Ovary (tissue), 7 donors: ENCODE measurements at regions not wholly inside any gene's neighbourhood (a gene's known extent, or its start where the extent isn't known, plus 50 kb on each side); places are given as distances from the start of the nearest gene placed in this dataset.
"Not testable (repeated sequence)": the region's sequence is repeated elsewhere in the genome, so short reads cannot be mapped to it uniquely, and the experiment has no call there.

ENCODE experiments used
- DNase-seq, 5 donors: peaks; one replicate each; pipeline ENCODE4 v3.0.0-alpha.2; 2019 to 2020
- H3K27ac ChIP-seq, 2 donors: fragments of 200-600 bp; one replicate each; pipeline versions ENCODE4 v1.5.1 to v1.8.0; 2019 to 2022
- H3K27me3 ChIP-seq: fragments of 200-600 bp; one replicate; pipeline ENCODE4 v1.8.0; 2022
- H3K36me3 ChIP-seq: fragments of 200-600 bp; sonication (generic); one replicate; pipeline ENCODE4 v1.5.1; 2019
- H3K4me1 ChIP-seq: one replicate; pipeline ENCODE4 v1.8.1; 2013; ENCODE audit warnings: mild to moderate bottlenecking, moderate library complexity; ENCODE audit not compliant: insufficient read depth
- H3K4me3 ChIP-seq: fragments of 200-600 bp; sonication (generic); one replicate; pipeline ENCODE4 v1.5.1; 2017
- H3K9me3 ChIP-seq, 2 donors: fragments of 200-600 bp in 1 of 2; sonication (generic) in 1 of 2; one replicate each; pipeline versions ENCODE4 v1.5.1 to v1.8.1; 2013 to 2019; ENCODE audit warnings: mild to moderate bottlenecking in 1 of 2, moderate library complexity in 1 of 2
- EP300 ChIP-seq: sonication (generic); formaldehyde crosslinking; IDR thresholded peaks from one replicate; pipeline ENCODE4 v1.6.1; 2017; ENCODE audit warnings: antibody characterized with exemption
- POLR2A ChIP-seq: fragments of 450-650 bp; IDR thresholded peaks from one replicate; pipeline ENCODE4 v1.6.1; 2017; ENCODE audit warnings: antibody characterized with exemption, mild to moderate bottlenecking, moderate library complexity
- WGBS, 3 donors: extraction: QIAGEN DNeasy Blood & Tissue Kit in 1 of 3; methylation state at CpG; one replicate each; pipeline versions ENCODE4 v1.1.5 to v1.1.7; 2013 to 2017; 5-methylcytosine and 5-hydroxymethylcytosine counted together
- intact Hi-C, 4 donors: fragments of 100-400 bp; cut with DNase I; formaldehyde crosslinking; loops; one replicate each; pipeline versions ENCODE4 v1.11.0 to v1.15.1; 2022 to 2023
- TF ChIP-seq, protein P1 (sequence below), 3 donors: fragments of 450-650 bp in 2 of 3; fragments of 200-600 bp in 1 of 3; IDR thresholded peaks; one replicate each; pipeline versions ENCODE4 v1.5.1 to v1.8.0; 2016 to 2022; ENCODE audit warnings: antibody characterized with exemption in 3 of 3, mild to moderate bottlenecking in 1 of 3
- donor health status: DM: no; HTN: no; CAD: no; lungs with moderate emphysema.
- donor health status: DM: no; HTN: no; CAD: no.
- donor health status: Bipolar disorder and iron deficiency.
- donor health status: DM: no; HTN: no; CAD: no.
- donor health status: DM: yes; HTN: yes; CAD: no.

DNA sequence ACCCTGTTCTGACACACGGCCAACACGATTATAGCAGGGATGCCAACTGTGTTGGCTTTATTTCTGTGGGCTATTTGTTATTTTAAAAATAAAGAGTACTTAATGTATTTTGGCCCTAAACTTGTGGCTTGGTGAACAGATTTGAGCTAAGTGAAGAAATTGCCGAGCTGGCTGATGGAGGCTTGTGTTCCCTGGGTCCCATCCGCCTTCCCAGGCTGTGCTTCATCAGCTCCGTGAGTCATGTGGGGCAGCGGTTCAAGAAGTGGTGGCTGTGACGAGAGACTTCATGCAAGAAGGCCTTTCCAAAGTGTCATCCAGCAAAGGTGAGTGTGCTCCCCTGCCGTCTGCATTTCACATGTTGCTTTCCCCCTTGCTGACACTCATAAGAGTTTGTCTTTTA is 73.6 kb upstream of the NCK2 start:
- 52 to 59% (median 59%) methylated on average over 8 of the region's 8 CpGs for WGBS, 3 donors
- H3K36me3 ChIP-seq: no peaks in the 10 kb centered on the region
- DNase-seq: peak in 2 of 5 donors; percentile 25 to 40
- H3K27me3 ChIP-seq: no peaks in the 10 kb centered on the region
- H3K4me3 ChIP-seq: no peak overlapping the region
- no peaks in the 10 kb centered on the region for H3K9me3 ChIP-seq
- TF ChIP-seq, protein P1, sequence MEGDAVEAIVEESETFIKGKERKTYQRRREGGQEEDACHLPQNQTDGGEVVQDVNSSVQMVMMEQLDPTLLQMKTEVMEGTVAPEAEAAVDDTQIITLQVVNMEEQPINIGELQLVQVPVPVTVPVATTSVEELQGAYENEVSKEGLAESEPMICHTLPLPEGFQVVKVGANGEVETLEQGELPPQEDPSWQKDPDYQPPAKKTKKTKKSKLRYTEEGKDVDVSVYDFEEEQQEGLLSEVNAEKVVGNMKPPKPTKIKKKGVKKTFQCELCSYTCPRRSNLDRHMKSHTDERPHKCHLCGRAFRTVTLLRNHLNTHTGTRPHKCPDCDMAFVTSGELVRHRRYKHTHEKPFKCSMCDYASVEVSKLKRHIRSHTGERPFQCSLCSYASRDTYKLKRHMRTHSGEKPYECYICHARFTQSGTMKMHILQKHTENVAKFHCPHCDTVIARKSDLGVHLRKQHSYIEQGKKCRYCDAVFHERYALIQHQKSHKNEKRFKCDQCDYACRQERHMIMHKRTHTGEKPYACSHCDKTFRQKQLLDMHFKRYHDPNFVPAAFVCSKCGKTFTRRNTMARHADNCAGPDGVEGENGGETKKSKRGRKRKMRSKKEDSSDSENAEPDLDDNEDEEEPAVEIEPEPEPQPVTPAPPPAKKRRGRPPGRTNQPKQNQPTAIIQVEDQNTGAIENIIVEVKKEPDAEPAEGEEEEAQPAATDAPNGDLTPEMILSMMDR (IDR thresholded peaks at IDR 0.05): no peak
- no peak for TF ChIP-seq POLR2A
- no peak for TF ChIP-seq EP300
- intact Hi-C loops: no loop called here
- no peaks in the 10 kb centered on the region for H3K4me1 ChIP-seq
- no peak overlapping the region for H3K27ac ChIP-seq

DNA sequence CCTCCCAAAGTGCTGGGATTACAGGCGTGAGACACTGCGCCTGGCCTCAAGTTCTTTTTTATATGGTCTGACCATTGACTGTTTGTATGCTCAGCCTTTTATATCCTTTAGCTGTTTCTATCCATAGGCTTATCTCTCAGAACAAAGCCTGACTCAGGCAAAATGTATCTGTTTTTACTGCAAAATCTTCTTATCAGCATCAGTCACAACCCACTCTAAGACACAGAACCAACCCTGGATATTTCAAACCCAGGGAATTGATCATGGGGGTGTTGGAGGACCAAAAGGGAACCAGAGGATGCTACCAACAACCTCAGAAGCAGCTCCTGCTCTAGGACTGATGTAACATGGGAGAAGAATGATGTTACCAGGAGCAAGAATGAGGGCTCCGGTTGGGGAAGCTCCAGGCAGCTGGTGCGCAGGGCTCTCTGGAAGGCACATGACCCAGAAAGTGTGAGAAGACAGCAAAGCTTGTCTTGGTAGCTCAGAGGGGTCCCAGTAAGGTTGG is 75.3 kb upstream of the NCK2 start:
- no peaks in the 10 kb centered on the region for H3K4me1 ChIP-seq
- WGBS, 3 donors: 90 to 95% (median 91%) methylated on average over 4 of the region's 4 CpGs
- H3K27ac ChIP-seq: no peak overlapping the region
- H3K9me3 ChIP-seq: no peaks in the 10 kb centered on the region
- no peaks in the 10 kb centered on the region for H3K36me3 ChIP-seq
- no peak for DNase-seq
- TF ChIP-seq EP300: no peak
- TF ChIP-seq, protein P1 (IDR thresholded peaks at IDR 0.05): no peak
- no peak for TF ChIP-seq POLR2A
- no peak overlapping the region for H3K4me3 ChIP-seq
- intact Hi-C loops: loop anchor here in 1 of 4 donors (5.0 kb wide), 1 partner anchor 913 kb away; no protein-coding TSS in a partner anchor
- H3K27me3 ChIP-seq: no peaks in the 10 kb centered on the region

DNA sequence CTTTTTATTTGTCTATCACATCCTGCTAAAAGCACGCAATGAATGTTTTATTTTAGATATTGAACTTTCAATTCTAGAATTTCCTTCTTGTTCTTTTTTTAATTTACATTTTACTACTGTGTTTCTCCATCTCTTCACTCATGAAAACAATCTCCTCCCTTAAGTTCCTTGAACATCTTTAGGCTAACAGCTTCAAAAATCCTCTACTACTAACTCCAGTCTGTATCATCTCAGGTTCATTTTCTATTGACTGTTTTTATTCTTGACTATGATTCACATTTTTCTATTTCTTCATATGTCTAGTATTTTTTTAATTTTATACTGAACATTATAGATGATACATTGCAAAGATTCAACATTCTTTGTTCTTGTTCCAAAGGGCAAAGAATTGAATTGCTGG is 79.2 kb upstream of the NCK2 start:
- intact Hi-C loops: loop anchor here in 1 of 4 donors (5.0 kb wide), 1 partner anchor 917 kb away; no protein-coding TSS in a partner anchor
- TF ChIP-seq, protein P1 (IDR thresholded peaks at IDR 0.05): no peak
- TF ChIP-seq EP300 (no peak), POLR2A (no peak)
- Histone ChIP-seq H3K9me3 (no peaks in the 10 kb centered on the region), H3K4me1 (no peaks in the 10 kb centered on the region), H3K4me3 (no peak overlapping the region), H3K27me3 (peaks cover 2% of the 10 kb centered on the region), H3K27ac (no peak overlapping the region), H3K36me3 (no peaks in the 10 kb centered on the region)
- 96 to 100% (median 97%) methylated on average over 1 of the region's 1 CpG for WGBS, 3 donors
- DNase-seq: no peak

DNA sequence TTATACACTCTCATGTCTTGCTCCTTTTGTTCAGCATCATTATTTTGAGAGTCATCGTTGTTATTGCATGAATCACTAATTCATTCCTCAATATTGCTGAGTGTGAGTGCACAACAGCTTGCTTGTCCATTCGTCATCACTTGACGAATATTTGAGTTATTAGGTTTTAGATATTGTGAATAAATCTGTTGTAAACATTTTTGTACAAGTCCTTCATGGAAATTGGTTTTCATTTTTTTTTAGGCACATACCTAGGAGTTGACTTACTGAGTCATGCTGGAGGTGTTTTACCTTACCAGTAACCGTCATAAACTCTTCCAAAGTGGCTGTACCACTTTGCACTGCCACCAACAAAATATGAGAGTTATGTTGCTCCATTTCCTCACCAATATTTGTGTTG is 84.2 kb upstream of the NCK2 start:
- no peak overlapping the region for H3K27ac ChIP-seq
- DNase-seq: no peak
- TF ChIP-seq POLR2A: no peak
- TF ChIP-seq, protein P1 (IDR thresholded peaks at IDR 0.05): no peak
- no peak for TF ChIP-seq EP300
- H3K9me3 ChIP-seq: no peaks in the 10 kb centered on the region
- no peaks in the 10 kb centered on the region for H3K36me3 ChIP-seq
- intact Hi-C loops: no loop called here
- H3K4me3 ChIP-seq: no peak overlapping the region
- 83 to 93% (median 91%) methylated on average over 4 of the region's 4 CpGs for WGBS, 3 donors
- H3K4me1 ChIP-seq: no peaks in the 10 kb centered on the region
- peaks cover 2% of the 10 kb centered on the region for H3K27me3 ChIP-seq

DNA sequence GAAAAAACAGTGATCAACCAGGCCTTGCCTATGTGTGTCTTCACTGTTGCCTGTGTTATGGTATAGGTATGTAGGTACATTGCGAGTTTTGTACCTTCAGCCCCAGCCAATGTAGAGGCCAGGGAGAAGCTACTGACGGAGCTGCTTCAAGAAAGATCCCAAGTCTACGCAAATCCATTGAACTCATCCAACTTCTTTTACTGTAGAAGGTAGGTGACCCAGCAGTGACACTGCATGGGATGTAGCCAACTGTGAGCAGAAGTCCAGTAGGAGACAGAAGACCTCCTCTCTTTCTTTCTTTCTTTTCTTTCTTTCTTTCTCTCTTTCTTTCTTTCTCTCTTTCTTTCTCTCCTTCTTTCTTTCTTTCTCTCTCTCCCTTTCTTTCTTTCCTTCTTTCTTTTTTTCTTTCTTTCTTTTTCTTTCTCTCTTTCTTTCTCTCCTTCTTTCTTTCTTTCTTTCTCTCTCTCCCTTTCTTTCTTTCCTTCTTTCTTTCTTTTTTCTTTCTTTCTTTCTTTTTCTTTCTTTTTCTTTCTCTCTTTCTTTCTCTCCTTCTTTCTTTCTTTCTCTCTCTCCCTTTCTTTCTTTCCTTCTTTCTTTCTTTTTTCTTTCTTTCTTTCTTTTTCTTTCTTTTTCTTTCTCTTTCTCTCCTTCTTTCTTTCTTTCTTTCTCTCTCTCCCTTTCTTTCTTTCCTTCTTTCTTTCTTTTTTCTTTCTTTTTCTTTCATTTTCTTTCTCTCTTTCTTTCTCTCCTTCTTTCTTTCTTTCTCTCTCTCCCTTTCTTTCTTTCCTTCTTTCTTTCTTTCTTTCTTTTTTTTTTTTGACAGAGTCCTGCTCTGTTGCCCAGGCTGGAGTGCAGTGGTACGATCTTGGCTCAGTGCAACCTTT is 88.7 kb upstream of the NCK2 start:
- H3K9me3 ChIP-seq, H3K27ac ChIP-seq, H3K4me3 ChIP-seq, intact Hi-C loops, H3K4me1 ChIP-seq, DNase-seq, H3K36me3 ChIP-seq, H3K27me3 ChIP-seq: not testable (repeated sequence)
- 93 to 100% (median 99%) methylated on average over 4 of the region's 4 CpGs for WGBS, 3 donors
